T-helper 1 cell (primary cell): ENCODE measurements at regions not wholly inside any gene's neighbourhood (a gene's known extent, or its start where the extent isn't known, plus 50 kb on each side); places are given as distances from the start of the nearest gene placed in this dataset.

Experiments
- DNase-seq, 5 donors: peaks; one replicate each; pipeline ENCODE4 v3.0.0-alpha.2; 2012 to 2020

- DNase-seq: no peak
Measured at GRCh38 chr2:128771401-128771800, 452.7 kb upstream of the HS6ST1 start.

GRCh38 chr2:128772671-128773070 is 454.0 kb upstream of the HS6ST1 start:
- DNase-seq: no peak

- DNase-seq: no peak
Measured at GRCh38 chr2:128773641-128774319, 455.1 kb upstream of the HS6ST1 start.

DNA sequence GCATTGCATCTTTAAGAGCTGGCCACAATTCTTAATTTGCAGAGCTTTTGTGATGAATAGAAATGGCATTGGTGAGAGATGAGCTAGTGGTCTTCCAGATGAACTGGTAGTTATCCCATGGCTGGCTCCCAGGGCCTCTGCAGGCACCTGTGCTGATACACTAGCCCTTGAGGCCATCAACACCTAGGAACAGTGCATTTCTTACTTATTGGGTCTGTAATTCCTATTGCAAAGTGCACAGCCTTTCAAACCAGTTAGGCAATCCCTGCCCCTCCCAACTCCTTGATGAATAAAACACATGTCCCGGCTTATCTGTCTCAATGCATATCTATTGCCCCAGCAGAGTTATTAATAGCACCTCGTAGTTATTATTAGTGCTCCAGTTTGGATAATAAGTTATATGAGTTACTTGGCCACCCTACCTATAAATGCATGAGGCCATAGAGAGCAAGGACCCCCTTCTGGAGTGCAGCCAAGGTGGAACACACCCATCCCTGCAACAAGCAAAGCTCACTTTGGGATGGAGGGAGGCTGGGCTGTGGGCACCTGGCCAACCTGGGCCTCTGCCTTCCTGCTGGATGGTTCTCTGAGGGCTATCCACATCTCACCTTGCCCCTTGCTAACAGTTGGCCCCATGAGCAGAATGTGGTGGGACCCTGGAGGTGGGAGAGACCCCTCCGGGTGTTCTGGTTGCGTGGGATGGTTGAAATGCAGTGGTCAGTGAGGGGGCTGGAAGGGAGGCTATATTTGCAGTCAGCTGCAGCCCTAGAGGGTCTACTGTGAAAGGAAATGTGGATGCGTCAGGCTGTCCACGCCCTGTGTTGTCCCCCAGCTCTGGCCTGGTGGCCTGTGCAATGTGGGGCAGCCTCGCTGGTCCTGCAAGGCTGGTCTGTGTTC is 455.9 kb upstream of the HS6ST1 start:
- no peak for DNase-seq

DNA sequence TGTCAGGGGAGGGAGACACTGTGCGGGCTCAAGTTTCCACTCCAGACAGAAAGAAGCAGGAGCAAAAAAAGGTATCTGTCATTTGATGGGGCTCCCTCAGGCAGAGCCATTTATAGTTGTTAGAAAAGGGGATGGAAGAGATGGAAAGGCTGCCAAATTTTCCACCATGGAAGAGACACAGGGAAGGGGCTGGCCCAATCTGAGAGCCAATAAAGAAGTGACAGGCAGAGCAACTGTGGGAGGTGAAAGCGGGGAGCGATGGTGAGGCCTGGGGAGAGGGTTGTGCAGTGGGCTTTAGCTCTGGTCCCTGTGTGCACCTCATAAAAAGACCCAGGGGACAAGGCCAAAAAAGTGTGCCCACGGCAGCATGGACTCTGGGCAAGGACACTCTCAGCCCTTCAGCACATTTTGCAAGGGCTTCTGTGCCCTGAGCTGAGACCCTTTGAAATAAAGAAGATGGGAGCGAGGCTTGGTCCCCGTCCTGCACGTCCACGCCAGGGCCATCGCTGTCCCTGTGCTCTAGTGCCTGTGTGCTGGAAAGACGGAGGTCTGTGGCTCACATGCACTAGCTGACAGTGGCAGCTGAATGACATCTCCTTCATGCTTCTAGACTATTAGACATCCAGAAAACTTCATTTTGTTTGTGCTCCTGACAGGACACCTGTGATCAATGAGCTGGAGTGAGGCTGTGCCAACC is 456.7 kb upstream of the HS6ST1 start:
- DNase-seq: no peak

GRCh38 chr2:128775914-128776285 is 457.2 kb upstream of the HS6ST1 start:
- DNase-seq: no peak

DNA sequence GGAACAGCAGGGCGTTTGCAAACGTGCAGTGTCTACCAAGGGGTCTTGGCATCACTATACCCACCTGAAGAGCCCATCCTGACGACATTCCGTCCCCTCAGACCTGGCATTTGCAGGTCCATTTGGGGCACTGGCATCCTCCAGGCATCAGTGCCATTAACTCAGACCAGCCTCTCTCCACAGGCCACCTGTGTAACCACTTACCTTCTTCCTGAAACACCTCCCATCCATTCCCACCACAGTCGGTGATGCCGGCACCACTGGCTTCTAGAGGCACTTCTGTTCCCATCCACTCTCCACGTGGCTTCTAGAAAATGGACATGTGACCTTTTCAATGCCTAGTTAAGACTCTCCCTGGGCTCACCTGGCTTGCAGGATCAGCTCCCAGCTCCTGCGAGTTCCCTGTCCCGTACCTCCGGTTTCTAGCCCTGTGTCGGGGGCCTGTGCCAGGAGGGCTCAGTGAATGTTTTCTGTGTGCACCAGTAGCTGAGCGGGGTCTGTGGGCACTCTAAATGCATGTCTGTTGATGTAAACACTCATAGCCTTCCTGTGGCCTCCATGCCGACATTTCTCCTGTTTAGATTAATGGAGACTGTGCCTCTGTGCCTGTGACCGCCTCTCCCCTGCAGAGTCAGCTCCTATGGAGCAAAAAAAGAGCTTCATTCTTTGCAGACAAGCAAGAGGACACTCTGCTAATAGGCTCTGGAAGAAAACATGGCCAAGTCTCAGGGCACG is 458.0 kb upstream of the HS6ST1 start:
- no peak for DNase-seq

- DNase-seq: no peak
Measured at GRCh38 chr2:128777196-128778035, 458.7 kb upstream of the HS6ST1 start.

DNA sequence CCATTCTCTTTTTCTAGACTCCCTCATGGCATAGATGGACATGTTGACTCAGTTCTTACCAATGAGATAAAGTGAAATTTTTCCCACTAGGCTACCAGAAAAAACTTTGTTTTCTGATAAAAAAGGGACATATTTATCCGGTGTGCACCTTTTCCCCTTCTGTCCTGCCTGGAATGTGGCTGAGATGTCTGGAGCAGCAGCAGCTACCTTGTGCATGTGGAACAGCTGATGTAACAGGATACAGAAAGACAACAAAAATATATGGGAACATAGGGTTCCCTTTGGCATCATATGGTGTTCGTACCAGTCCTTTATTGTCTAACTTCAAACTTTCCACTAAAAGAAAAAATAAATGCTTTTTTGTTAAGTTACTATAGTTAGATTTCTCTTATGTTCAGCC is 460.2 kb upstream of the HS6ST1 start:
- no peak for DNase-seq

DNA sequence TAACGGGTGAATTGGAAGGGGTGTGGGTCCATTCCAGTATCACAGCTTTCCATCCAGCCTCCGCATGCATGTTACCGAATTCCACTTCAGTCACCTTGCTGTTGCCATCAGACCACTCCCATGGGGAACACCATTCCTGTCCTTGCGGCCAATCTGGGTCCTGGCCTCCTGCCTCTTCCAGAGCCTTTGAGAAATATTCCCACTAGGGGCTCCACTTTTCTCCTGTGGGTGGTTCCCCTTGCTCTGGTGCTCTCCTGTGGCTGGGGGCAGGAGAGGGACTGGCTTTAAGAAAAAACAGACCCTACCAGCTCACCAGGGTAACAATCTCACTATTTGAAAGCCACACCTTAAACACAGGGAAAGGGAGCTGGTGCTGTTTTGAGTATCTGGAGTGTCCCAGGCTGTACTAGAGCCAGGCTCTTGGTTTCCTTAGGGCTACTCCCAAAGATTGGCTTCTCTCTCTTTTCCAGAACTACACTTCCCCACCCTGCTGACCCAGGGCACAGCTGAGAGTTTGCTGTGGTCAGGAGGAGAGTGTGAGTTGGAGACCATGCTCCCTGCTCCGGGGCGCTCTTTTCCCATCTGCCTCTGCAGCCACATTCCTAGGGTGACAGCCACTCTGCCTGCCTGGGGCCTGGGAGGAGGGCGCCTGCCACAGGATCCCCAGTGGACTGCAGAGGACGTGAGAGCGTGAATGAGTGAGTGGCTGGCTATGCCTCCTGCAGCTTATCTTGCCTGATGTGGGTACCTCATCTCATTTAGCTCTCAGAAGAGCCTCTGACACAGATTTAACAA is 460.8 kb upstream of the HS6ST1 start:
- no peak for DNase-seq

DNA sequence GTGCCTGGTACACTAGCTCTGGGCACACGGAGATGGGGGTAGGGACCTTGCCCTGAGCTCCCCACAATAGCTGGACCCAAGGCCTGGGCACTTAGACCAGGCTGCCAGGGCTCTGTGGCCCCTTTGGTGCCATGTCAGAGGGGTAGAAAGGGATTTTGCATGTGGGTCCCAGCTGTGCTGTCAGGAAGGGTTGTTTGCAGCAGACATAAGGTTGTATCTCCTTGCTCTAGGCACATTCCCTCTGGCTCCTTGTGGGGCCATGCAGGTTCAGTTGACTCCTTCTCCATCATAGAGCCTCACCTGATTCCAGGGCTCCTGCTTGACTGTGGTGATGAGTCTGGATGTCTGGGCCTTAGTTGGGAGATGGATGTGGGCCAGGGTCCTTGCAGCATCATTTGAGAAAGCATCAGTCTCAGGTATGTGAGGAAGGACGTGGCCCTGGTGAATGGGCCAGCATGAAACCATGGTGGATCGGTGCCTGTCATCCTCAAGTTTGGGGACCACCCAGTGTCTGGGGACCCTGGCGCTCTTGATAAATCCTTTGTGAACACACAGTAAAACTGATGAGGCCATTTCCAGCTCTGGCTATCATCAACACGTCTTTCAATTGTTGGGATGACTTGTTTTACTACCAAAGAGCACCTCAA is 461.9 kb upstream of the HS6ST1 start:
- no peak for DNase-seq

GRCh38 chr2:128781166-128781565 is 462.5 kb upstream of the HS6ST1 start:
- DNase-seq: no peak

DNA sequence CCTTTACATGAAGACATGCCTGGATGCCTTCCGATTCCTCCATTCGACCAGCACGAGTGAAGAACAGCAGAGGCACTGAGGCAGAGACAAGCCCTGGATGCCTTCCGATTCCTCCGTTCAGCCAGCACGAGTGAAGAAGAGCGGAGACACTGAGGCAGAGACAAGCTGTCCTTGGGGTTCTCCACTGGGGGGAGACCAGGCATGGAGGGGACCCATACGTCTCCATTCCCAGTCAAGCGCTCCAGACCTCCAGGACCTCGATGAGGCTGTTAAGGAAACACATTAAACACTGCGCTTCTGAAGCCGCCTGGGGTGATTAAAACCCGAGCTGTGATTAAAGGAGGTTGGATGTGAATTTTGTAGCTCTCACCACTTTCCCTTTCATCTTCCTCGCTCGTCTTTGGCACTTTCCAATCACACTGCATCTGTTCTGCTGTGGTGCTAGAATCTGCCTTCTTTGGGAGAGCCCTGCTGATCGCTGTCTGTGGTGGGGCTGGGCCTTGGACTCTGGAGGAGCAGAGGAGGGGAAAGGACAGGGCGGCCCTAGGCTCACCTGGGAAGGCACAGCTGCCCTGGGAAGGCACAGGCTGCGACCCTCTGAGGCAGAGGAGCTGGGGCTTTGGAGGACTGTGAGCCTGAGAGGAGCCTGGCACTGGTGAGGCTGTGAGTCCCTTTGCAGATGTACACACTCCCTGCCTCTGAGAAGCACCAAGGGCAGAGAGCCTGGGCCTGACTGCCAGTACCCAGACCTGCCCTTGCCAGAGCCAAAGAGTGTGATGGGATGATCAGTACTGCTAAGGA is 463.1 kb upstream of the HS6ST1 start:
- DNase-seq: no peak

DNA sequence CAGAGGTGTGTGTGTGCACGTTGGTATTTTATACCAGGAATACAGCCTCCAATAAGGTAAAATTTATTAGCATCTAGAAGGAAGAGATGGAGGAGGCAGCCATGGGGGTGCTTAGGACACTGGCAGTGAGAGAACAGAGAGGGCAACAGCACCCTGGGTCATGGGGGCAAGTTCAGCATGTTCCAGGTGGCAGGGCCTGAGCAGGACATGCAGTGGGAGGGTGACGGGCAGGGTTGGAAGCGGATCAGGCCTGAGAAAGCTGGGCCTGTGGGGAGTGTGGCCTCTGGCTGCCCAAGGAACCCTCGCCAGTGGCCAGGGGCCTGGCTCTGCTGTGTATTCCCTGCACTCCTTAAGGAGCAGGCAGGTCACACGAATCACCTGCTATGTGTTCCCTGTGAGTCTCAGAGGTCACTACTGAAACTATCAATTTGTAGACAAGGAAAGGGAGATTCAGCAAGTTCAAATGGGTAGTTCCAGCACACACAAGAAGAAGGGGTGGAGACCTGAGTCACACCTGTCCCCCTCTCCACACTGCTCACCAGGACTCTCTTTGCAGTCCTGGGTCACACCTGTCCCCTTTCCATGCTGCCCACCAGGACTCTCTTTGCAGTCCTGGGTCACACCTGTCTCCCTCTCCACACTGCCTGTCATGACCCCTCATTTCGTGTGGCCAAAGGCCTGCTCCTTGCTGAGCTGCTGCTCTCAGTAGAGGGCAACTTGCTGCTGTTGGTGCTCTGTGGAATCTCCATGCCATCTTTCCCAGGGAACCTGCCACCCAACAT is 463.9 kb upstream of the HS6ST1 start:
- no peak for DNase-seq

- DNase-seq: no peak
Measured at GRCh38 chr2:128783193-128783671, 464.6 kb upstream of the HS6ST1 start.

DNA sequence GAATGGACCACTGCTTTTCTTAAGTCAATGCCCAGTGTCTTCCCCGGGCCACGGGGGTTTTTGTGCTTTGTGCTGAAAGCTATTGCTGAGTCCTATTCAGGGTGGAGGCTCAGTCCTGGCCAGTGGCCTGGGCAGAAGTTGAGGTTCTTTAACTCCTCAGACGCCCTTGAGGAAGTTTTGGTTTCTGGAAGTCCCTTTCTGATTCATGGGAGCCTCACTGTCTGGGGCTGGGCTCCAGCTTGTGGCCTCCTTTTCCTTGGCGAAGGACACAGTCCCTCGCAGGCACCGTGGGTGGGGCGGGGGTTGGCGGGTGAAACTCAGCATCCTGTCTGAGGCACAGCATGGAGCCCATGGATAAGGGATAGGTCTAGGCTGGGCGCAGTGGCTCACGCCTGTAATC is 465.2 kb upstream of the HS6ST1 start:
- DNase-seq: no peak

DNA sequence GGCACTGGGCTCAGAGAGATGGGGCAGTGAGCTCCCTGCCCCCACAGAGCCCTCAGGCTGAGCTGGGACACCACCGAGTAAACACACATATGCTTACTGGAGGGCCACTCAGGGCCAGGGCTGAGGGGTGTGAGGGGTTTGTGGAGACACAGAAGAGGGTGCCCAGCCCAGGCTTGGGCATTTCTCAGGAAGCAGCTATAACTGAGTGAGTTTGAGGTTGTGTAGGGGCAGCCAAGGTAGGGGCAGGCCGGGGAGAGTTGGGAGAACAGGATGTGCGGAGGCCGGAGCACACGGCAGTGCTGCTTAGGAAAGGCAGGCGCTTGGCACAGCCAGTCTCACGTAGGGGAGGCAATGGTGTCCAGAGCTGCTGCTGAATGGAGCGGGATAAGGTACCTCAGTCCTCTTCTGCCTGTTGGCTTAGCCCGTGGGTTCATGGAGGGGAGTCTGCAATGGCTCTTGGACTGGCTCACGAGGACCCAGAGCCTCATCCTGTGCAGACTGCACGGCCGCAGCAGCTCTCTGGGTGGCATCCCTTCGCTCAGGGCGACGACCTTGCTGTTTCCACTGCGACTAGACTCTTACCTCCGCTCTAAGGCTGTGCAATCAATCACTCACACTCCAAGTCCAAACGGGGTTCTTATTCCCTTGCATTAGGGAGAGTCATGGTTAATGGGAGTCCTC is 466.1 kb upstream of the HS6ST1 start:
- DNase-seq: no peak

DNA sequence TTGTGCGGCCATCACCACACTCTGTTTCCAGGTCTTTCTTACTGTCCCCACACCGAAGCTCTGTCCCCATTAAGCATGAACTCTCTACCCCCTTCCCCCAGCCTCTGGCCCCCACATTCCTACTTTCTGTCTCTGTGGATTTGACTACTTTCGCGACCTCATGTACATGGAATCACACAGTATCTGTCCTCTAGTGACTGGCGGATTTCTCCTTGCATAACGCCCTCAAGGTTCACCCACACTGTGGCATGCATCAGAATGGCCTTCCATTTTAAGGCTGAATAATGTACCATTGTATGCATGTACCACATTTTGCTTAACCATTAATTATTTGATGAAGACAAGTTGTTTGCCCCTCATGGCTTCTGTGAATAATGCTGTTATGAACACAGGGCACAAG is 467.6 kb upstream of the HS6ST1 start:
- DNase-seq: no peak
